Activated CD4-positive, alpha-beta T cell treated with anti-CD3 and anti-CD28 coated beads for 4 hours (primary cell): ENCODE measurements at regions not wholly inside any gene's neighbourhood (a gene's known extent, or its start where the extent isn't known, plus 50 kb on each side); places are given as distances from the start of the nearest gene placed in this dataset.
"Not testable (repeated sequence)": the region's sequence is repeated elsewhere in the genome, so short reads cannot be mapped to it uniquely, and the experiment has no call there.

ENCODE experiments used
- DNase-seq, 2 donors: peaks; one replicate each; pipeline ENCODE4 v3.0.0-alpha.2; 2020

- DNase-seq, result no peak
Observed at GRCh38 chr11:116328851-116329250, 443.9 kb downstream of the BUD13 start.

- no peak for DNase-seq
Observed at GRCh38 chr11:116328391-116328790, 444.4 kb downstream of the BUD13 start.

GRCh38 chr11:116326146-116326545 is 446.6 kb downstream of the BUD13 start:
- no peak for DNase-seq

DNA sequence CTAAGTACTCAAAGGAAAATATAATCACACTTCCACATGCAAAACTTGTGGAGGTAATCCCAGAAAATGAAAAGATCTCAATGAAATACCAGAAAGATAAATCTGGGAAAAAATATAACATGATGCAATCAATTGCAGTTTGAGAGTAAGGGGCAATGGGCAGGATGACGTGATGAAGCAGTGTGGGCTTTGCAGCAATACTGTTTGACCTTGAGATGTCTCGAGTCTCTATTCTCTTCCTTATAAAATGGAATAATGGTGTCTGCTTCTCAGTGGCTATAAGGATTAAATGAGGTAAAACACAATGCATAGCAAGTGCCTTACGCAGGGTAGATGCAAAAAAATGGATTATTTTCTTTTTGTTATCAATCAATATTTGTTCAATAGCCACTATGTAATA is 447.5 kb downstream of the BUD13 start:
- DNase-seq, result no peak

DNA sequence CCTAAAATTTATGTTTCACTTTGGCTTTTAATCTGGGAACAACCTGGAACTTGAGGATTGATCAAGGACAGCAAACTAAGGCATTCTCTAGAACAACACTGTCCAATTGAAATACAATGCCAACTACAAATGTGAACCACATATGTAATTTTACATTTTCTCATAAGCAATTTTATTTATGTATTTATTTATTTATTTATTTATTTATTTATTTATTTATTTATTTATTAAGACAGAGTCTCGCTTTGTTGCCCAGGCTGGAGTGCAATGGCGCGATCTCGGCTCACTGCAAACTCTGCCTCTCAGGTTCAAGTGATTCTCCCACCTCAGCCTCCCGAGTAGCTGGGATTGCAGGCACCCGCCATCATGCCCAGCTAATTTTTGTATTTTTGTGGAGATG is 448.7 kb downstream of the BUD13 start:
- DNase-seq, result not testable (repeated sequence)

DNA sequence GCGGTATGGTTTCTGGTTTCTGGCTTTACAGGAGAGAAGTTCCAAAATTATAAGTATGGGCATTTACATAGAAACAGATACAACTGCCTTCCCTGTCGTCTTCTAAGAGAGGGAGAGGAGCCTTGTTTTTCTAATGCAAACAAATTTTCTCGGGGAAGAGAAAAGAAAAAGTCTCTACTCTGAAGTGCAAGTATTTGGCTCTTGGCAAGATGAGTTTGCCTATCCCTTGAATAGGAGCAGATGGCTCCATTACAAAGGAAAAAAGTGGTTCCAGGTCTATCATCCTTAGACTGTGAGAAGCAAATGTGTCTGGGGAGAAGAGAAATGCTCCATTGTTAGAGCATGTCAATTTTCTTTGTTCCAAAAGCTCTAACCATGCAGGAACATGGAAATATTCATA is 455.6 kb downstream of the BUD13 start:
- no peak for DNase-seq

DNA sequence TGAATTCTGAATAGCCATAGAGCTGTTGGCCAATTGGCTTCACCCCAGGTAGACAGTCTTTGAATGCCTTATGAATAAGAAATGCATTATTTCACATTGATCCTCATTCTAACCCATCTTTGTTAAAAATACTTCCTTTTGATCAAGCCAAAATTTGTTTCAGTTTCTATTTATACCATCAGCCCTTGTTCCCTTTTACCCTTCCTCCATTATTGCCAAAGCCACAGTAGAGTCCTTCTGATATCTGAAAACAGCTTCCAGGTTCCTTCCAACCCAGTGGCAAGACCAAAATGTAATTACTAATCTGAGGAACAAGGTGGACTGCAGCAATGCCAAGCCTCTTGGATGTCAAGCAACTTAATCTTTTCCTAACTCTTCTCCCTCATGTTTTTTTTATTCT is 458.8 kb downstream of the BUD13 start:
- no peak for DNase-seq

- no peak for DNase-seq
Observed at GRCh38 chr11:116312570-116313391, 460.0 kb downstream of the BUD13 start.

DNA sequence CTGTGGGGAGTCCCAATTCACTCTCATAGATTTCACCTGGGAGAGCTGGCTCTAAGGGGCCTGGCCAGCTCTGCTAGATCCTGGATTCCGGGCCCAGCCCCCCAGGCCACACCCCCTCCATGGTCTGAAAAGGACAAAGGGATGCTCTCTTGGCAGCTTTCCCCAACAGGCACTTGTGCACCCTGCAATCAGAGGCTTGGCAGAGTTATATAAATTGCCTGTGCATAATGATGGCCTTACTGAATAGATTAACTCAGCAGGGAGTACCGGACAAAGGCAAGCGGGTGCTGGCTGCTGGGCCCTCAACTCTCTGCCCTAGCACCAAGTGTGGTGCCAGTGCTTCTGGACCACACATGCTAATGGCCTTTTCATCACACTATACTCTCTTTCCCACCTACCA is 461.6 kb downstream of the BUD13 start:
- no peak for DNase-seq

GRCh38 chr11:116310698-116311097 is 462.1 kb downstream of the BUD13 start:
- no peak for DNase-seq

- DNase-seq, result no peak
Observed at GRCh38 chr11:116310226-116310625, 462.6 kb downstream of the BUD13 start.

DNA sequence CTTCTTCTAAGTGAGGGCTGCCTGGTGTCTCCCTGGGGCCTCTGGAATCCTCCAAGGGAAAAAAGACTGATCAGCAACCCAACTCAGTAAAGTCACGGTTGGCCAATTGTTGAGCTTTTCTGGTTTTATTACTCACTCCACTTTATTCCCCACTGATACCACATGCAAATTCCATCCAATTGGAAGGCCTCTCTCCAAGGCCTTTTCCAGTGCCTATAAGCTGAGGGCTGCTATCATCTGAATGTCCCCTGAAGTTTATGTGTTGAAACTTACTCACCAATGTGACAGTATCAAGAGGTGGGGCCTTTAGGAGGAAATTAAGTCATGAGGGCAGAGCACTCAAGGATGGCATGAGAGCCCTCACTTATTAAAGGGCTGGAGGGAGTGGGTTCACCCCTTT is 463.3 kb downstream of the BUD13 start:
- DNase-seq, result no peak

GRCh38 chr11:116302756-116303155 is 470.0 kb downstream of the BUD13 start:
- no peak for DNase-seq

DNA sequence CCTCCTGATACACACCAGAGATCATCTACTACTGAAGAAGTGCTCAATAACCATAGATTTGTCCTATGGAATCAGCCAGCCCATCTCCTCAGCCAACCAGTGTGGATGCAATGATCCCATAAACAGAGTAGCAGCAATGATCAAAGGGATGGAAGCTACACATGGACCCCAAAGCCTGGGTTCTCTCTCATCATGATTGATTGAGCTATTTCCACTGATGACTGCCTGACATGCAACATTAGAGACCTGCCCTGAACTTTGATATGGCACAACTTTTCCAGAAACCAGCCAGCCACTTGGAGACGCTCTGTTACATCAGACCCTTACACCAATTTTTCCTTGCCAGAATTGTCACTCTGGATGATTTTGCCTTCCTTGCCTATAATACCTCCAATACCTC is 471.6 kb downstream of the BUD13 start:
- DNase-seq, result no peak

DNA sequence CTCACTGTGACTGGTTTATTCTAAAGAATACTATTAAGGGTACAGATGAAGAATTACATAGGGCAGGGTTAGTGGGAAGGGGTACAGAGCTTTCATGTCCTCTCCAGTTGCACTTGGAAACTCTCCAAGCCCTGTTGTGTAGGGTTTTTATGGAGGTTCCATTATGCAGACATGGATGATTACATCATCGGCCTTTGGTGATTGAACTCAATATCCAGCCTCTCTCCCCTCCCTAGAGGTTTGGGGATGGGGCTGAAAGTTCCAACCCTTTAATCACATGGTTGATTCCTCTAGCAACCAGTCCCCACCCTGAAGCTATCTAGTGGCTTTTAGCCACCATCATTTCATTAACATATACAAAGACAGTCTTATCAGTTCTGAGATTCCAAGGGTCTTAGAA is 472.6 kb downstream of the BUD13 start:
- DNase-seq, result no peak

DNA sequence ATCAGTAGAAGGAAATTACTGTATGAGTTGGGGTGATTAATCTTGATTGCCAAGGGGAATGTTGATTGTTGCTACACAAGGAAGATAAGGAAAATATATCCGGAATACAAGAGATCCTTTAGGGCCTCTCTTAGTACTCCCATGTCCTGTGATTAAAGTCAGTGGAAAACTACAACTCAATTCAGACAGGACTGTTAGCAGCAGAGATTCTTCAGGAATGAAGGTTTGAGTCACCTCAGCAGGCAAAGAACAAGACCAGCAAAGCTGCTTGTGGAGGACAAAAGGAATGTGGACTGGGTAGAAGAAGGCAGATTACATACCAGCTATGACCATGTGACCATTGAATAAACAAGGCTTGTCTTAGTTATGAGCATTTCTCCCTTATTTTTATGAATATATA is 478.2 kb downstream of the BUD13 start:
- DNase-seq, result no peak

DNA sequence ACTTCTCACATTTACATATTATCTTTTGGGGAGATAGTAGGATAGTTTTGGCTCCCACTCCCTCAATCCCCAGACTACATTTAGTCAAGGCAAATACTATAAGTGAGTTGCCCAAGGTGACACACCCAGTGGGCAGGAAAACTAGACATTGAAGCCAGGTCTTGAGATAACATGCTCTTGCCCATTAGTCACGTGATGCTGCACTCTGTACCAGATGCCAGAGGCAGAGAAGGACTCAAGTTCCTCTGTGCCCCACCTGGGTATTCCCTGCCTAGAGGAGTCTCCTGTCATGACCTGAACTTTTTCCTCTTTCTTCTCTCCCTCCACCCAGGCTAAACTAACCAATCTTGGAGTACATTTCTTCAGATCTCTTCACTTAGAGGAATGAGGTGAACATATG is 484.9 kb downstream of the BUD13 start:
- no peak for DNase-seq

DNA sequence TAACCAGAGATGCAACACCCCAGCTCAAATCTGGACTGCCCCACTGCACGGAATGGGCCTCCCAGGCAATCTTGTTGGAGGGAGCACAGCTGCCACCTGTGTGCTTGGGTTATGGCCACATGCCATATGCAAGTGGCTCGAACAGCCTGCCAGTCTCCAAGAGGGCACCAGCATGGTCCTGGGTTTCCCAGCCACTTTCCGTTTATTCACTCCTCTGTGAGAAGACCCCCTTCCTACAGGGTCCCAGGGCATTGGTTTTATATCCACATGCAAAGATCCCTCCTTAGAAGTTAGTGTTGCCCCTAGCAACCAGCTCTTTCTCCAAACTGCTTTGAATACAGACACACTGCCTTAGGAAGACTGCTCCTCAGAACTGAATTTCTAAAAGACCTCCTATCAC is 487.8 kb downstream of the BUD13 start:
- DNase-seq, result no peak

DNA sequence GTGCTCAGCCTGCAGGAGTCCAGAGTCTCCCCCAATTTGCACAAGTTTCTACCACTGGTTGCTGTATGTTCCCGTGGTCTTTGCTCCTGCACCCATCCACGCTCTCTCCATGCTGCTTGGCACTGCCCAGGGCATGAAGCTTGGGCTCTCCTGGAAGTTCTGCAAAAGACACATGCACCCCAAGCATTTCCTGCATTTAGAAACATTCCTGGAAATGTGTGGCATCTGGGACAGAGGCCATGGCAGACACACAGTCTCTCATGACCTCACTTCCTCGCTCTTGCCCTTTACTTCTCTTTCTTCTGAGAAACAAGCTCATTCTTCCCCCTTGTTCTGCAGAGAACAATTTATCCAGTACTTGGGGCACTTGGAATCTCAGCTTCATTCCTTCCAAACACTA is 489.5 kb downstream of the BUD13 start:
- no peak for DNase-seq

- DNase-seq, result no peak
Observed at GRCh38 chr11:116282481-116282880, 490.3 kb downstream of the BUD13 start.

GRCh38 chr11:116281173-116282160 is 491.3 kb downstream of the BUD13 start:
- DNase-seq, result no peak

DNA sequence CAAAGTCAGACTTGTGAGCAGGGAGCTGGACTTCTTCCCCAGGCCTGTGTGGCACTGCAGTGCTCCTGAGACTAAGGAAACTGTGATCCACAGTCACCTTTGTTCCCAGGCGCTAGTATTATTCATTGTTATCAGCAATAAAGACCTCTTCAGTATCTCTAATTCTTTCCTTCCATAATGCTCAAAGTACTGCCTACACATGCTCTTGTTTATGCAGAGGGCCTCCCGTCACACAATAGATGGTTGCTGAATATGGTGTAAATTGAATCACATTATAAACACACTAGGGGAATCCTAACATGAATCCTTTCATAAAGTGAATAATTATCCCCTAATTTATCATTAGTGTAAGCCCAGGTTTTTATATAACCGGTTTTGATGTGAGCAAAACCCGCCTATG is 493.3 kb downstream of the BUD13 start:
- no peak for DNase-seq

- DNase-seq, result no peak
Observed at GRCh38 chr11:116278076-116278475, 494.7 kb downstream of the BUD13 start.
